GM06990 (cell line): ENCODE measurements at regions not wholly inside any gene's neighbourhood (a gene's known extent, or its start where the extent isn't known, plus 50 kb on each side); places are given as distances from the start of the nearest gene placed in this dataset.

Experiments
- DNase-seq: peaks from one replicate; pipeline ENCODE4 v3.0.0-alpha.2; 2011; ENCODE audit not compliant: insufficient read length; ENCODE audit errors: extremely low read depth
- H3K27me3 ChIP-seq: replicated peaks from 2 replicates; pipeline ENCODE4 v1.6.0; 2011; ENCODE audit warnings: low read length; ENCODE audit not compliant: control insufficient read depth, insufficient read depth
- H3K36me3 ChIP-seq: 2 replicates; pipeline ENCODE4 v1.5.1; 2011; ENCODE audit warnings: low read length; ENCODE audit not compliant: control insufficient read depth, insufficient read depth
- H3K4me3 ChIP-seq: replicated peaks from 2 replicates; pipeline ENCODE4 v1.5.1; 2011; ENCODE audit warnings: low read depth, mild to moderate bottlenecking, control low read depth, low read length
- TF ChIP-seq, protein P1 (sequence below): IDR thresholded peaks from 2 replicates; pipeline ENCODE4 v1.5.1; 2011; ENCODE audit warnings: low read length, control low read depth, mild to moderate bottlenecking, inconsistent platforms; ENCODE audit not compliant: insufficient read depth, poor library complexity, severe bottlenecking

DNA sequence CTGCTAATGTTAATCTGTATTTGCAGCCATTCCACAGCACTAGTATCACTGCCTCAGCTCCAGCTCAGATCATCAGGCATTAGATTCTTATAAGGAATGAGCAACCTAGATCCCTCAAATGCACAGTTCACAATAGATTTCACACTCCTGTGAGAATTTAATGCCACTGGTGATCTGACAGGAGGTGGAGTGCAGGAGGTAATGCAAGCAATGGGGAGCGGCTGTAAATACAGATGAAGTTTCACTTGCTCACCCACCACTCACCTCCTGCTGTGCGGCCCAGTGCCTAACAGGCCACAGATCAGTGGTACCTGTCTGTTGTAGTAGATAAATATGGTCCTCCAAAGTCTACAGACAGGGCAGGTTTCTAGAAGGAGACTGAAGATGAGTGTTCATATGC lies 97.7 kb upstream of the TMEFF2 start:
- no peak overlapping the region for H3K4me3 ChIP-seq
- no peaks in the 10 kb centered on the region for H3K36me3 ChIP-seq
- H3K27me3 ChIP-seq = no peaks in the 10 kb centered on the region; the same call in 1 of the 2 replicates
- DNase-seq = no peak
- TF ChIP-seq, protein P1, sequence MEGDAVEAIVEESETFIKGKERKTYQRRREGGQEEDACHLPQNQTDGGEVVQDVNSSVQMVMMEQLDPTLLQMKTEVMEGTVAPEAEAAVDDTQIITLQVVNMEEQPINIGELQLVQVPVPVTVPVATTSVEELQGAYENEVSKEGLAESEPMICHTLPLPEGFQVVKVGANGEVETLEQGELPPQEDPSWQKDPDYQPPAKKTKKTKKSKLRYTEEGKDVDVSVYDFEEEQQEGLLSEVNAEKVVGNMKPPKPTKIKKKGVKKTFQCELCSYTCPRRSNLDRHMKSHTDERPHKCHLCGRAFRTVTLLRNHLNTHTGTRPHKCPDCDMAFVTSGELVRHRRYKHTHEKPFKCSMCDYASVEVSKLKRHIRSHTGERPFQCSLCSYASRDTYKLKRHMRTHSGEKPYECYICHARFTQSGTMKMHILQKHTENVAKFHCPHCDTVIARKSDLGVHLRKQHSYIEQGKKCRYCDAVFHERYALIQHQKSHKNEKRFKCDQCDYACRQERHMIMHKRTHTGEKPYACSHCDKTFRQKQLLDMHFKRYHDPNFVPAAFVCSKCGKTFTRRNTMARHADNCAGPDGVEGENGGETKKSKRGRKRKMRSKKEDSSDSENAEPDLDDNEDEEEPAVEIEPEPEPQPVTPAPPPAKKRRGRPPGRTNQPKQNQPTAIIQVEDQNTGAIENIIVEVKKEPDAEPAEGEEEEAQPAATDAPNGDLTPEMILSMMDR = no peak

DNA sequence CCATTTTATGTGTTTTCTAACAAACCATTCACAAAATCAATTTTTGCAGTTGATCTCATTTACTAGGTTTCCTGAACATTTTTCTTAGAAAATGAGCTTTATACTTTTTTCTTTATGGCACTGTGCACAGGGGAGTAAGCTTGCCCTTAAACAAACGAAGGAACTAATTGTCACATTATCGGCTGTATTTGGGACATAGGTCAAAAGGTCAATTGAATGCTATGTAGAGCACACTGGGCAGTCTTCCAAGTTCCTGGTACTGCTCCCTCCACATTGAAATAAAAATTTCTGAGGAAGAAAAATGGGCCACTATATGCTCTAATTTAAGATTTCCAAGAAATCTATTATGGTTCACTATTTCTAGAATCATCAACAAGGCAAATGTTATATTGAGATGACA lies 93.6 kb upstream of the TMEFF2 start:
- Histone ChIP-seq H3K27me3 (no peaks in the 10 kb centered on the region; the same call in 1 of the 2 replicates), H3K4me3 (no peak overlapping the region), H3K36me3 (no peaks in the 10 kb centered on the region)
- DNase-seq = no peak
- TF ChIP-seq, protein P1 = no peak

DNA sequence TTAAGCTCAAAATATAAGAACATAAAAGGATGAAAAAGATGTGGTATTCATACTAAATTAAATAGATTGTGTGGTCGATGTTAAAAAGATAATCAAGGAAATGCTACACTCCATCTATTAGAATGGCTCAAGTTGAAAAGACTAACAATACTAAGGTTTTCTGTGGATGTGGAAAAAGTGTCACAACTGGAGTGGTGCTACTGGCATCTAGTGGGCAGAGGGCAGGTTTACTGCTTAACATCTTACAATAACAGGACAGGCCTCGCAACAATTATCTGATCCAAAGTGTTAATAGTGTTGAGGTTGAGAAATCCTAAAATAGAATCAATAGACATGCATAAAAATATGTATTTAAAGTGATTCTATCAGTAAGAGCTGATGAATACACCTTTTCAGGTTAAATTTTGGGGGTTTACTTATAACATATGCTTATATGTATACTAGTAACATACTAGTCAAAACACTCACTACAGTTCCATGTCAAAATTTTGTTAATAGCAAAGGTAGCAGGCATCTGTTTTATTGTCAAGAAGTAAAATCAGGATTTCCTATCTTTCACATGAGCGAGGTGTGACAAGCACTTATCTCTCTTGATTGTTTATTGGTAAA lies 91.5 kb upstream of the TMEFF2 start:
- no peak overlapping the region for H3K4me3 ChIP-seq
- no peaks in the 10 kb centered on the region for H3K36me3 ChIP-seq
- no peaks in the 10 kb centered on the region; the same call in 1 of the 2 replicates for H3K27me3 ChIP-seq
- DNase-seq = no peak
- TF ChIP-seq, protein P1 = peak; percentile 33

DNA sequence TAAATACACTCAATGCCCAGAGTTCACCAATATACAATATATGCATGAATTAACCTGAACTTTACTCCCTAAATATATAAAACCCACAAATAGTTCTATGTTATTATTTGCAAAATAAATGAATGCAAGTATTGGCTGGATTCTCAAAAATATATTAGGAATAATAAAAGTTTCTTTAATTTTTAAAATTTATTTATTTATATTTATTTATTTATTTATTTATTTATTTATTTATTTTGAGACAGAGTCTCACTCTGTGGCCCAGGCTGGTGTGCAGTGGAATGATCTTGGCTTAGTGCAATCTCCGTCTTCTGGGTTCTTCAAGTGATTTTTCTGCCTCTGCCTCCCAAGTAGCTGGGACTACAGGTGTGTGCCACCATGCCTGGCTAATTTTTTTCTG lies 88.7 kb upstream of the TMEFF2 start:
- TF ChIP-seq, protein P1 = no peak
- Histone ChIP-seq H3K36me3 (no peaks in the 10 kb centered on the region), H3K4me3 (no peak overlapping the region), H3K27me3 (no peaks in the 10 kb centered on the region)
- no peak for DNase-seq

DNA sequence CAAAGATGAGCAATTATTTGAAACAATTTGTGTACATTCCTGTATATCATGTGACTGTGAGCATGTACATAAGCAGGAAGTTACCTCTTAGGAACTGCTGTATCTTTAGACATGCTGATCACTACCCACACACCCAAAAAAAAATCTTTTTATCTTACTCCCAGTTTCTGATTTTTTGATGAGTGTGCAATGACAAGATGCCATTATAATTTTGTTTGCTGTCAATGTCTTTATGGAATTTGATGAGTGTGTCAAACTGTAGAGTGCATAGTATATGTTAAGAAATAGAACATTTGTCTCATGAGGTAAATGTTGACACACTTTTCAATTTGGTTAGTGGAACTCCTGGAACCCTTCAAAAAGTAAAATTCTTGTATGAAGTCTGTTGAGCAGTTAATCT lies 84.0 kb upstream of the TMEFF2 start:
- TF ChIP-seq, protein P1 = no peak
- no peak for DNase-seq
- Histone ChIP-seq H3K36me3 (no peaks in the 10 kb centered on the region), H3K27me3 (no peaks in the 10 kb centered on the region), H3K4me3 (no peak overlapping the region)

DNA sequence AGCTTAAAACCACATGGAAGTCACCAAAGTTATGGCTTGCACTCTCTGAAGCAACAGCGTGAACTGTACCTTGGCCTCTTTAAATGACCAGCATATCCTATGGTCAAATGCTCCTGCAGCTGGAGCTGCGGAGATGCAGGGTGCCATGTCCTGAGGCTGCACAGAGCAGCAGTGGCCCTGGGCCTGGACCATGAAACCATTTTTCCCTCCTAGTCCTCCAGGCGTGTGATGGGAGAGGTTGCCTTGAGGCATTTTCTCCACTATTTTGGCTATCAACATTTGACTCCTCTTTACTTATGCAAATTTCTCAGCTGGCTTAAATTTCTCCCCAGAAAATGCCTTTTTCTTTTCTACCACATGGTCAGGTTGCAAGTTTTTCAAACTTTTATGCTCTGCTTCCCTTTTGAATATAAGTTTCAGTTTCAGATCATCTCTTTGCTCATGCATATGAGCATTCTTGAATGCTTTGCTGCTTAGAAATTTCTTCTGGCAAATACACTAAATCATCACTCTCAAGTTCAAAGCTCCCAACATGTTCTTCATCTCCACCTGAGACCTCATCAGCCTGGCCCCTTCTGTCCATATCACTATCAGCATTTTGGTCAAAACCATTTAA lies 82.9 kb upstream of the TMEFF2 start:
- no peak for DNase-seq
- no peaks in the 10 kb centered on the region for H3K36me3 ChIP-seq
- no peaks in the 10 kb centered on the region for H3K27me3 ChIP-seq
- TF ChIP-seq, protein P1 = no peak
- H3K4me3 ChIP-seq = no peak overlapping the region
